ENCODE measurements at regions not wholly inside any gene's neighbourhood (a gene's known extent, or its start where the extent isn't known, plus 50 kb on each side); places are given as distances from the start of the nearest gene placed in this dataset.

- WGBS, 2 donors (ENCODE audit: low coverage in 1 of 2), result 45 to 68% methylated on average over 2 to 3 of the region's 4 CpGs
Observed at GRCh38 chr6:120055071-120055470, 705.5 kb upstream of the MAN1A1 start.

GRCh38 chr6:120039664-120040063, 690.1 kb upstream of the MAN1A1 start:
- no peaks in the 10 kb centered on the region for H3K27me3 ChIP-seq
- no peaks in the 10 kb centered on the region for H3K36me3 ChIP-seq
- no peak overlapping the region for H3K27ac ChIP-seq
- no peak overlapping the region for H3K4me3 ChIP-seq
- TF ChIP-seq POLR2A (IDR thresholded peaks at IDR 0.05), result no peak
- no peak for TF ChIP-seq EP300 (IDR thresholded peaks at IDR 0.05)
- TF ChIP-seq CTCF (IDR thresholded peaks at IDR 0.05), result no peak
- TF ChIP-seq POLR2AphosphoS5 (IDR thresholded peaks at IDR 0.05), result no peak
- WGBS, 2 donors (ENCODE audit: low coverage in 1 of 2), result 70 to 89% methylated on average over 2 of the region's 2 CpGs
- H3K4me1 ChIP-seq, result no peaks in the 10 kb centered on the region
- no peaks in the 10 kb centered on the region for H3K9me3 ChIP-seq
- no peak for ATAC-seq

More at GRCh38 chr6:120055071-120055470, 705.5 kb upstream of the MAN1A1 start:
- Histone ChIP-seq H3K4me1 (no peaks in the 10 kb centered on the region), H3K4me3 (no peak overlapping the region), H3K27me3 (no peaks in the 10 kb centered on the region), H3K9me3 (peaks cover 0 to 9% (median 0%) of the 10 kb centered on the region in 3 donors), H3K36me3 (no peaks in the 10 kb centered on the region), H3K27ac (no peak overlapping the region)
- no peak for ATAC-seq
- TF ChIP-seq POLR2AphosphoS5 (IDR thresholded peaks at IDR 0.05), result no peak

- H3K4me3 ChIP-seq, result no peak overlapping the region
- no peaks in the 10 kb centered on the region for H3K9me3 ChIP-seq
- 100% methylated on average over 2 of the region's 2 CpGs; no CpG with 5 or more reads in 1 of the 2 donors for WGBS, 2 donors (ENCODE audit: low coverage in 1 of 2)
- ATAC-seq, result no peak
- no peaks in the 10 kb centered on the region for H3K4me1 ChIP-seq
- H3K36me3 ChIP-seq, result no peaks in the 10 kb centered on the region
- TF ChIP-seq EP300 (IDR thresholded peaks at IDR 0.05), result no peak
- no peak for TF ChIP-seq POLR2AphosphoS5 (IDR thresholded peaks at IDR 0.05)
- no peak for TF ChIP-seq POLR2A (IDR thresholded peaks at IDR 0.05)
- no peak for TF ChIP-seq CTCF (IDR thresholded peaks at IDR 0.05)
- H3K27me3 ChIP-seq, result no peaks in the 10 kb centered on the region
- H3K27ac ChIP-seq, result no peak overlapping the region
Observed at GRCh38 chr6:120031837-120032236, 682.3 kb upstream of the MAN1A1 start.

GRCh38 chr6:120026791-120027190, 677.2 kb upstream of the MAN1A1 start:
- Histone ChIP-seq H3K4me3 (no peak overlapping the region), H3K27ac (no peak overlapping the region), H3K36me3 (no peaks in the 10 kb centered on the region), H3K27me3 (no peaks in the 10 kb centered on the region), H3K9me3 (no peaks in the 10 kb centered on the region), H3K4me1 (no peaks in the 10 kb centered on the region)
- no peak for ATAC-seq
- no peak for TF ChIP-seq POLR2A (IDR thresholded peaks at IDR 0.05)
- TF ChIP-seq POLR2AphosphoS5 (IDR thresholded peaks at IDR 0.05), result no peak
- no peak for TF ChIP-seq CTCF (IDR thresholded peaks at IDR 0.05)
- TF ChIP-seq EP300 (IDR thresholded peaks at IDR 0.05), result no peak
- 70 to 71% methylated on average over 1 of the region's 1 CpG for WGBS, 2 donors (ENCODE audit: low coverage in 1 of 2)

- Histone ChIP-seq H3K27me3 (no peaks in the 10 kb centered on the region), H3K9me3 (no peaks in the 10 kb centered on the region), H3K4me3 (no peak overlapping the region), H3K4me1 (no peaks in the 10 kb centered on the region), H3K36me3 (no peaks in the 10 kb centered on the region), H3K27ac (no peak overlapping the region)
- no peak for TF ChIP-seq POLR2A (IDR thresholded peaks at IDR 0.05)
- no peak for TF ChIP-seq EP300 (IDR thresholded peaks at IDR 0.05)
- TF ChIP-seq POLR2AphosphoS5 (IDR thresholded peaks at IDR 0.05), result no peak
- no peak for TF ChIP-seq CTCF (IDR thresholded peaks at IDR 0.05)
- ATAC-seq, result no peak
- WGBS, 2 donors (ENCODE audit: low coverage in 1 of 2), result 96 to 97% methylated on average over 3 of the region's 3 CpGs
Observed at GRCh38 chr6:120010075-120010474, 660.5 kb upstream of the MAN1A1 start.

Data from gastroesophageal sphincter (tissue), 4 donors.